Activated CD8-positive, alpha-beta T cell treated with anti-CD3 and anti-CD28 coated beads for 36 hours (primary cell): ENCODE measurements at regions not wholly inside any gene's neighbourhood (a gene's known extent, or its start where the extent isn't known, plus 50 kb on each side); places are given as distances from the start of the nearest gene placed in this dataset.

Source experiments
- ATAC-seq: fragments of 200-7000 bp; cut with Tn5 transposase; one replicate; pipeline ENCODE4 v1.10.0; 2021; ENCODE audit warnings: mild to moderate bottlenecking, moderate library complexity
- CTCF ChIA-PET: fragments of 350-600 bp; sonication (Branson Sonifier 250); formaldehyde crosslinking; loops from one replicate; lab custom pipeline; 2021; ENCODE audit warnings: antibody characterized with exemption; lab: Charles Lee
- POLR2A ChIA-PET: fragments of 350-600 bp; sonication (Branson Sonifier 250); formaldehyde crosslinking; loops from one replicate; lab custom pipeline; 2021; ENCODE audit warnings: antibody characterized with exemption; lab: Charles Lee
- DNase-seq: peaks from one replicate; pipeline ENCODE4 v3.0.0-alpha.2; 2020
- H3K27ac Mint-ChIP-seq: one replicate; pipeline ENCODE4 v1.8.0; 2021; ENCODE audit warnings: mild to moderate bottlenecking, mixed read lengths
- H3K27me3 Mint-ChIP-seq: one replicate; pipeline ENCODE4 v1.8.0; 2021; ENCODE audit warnings: mixed read lengths
- H3K36me3 Mint-ChIP-seq: one replicate; pipeline ENCODE4 v1.8.0; 2021; ENCODE audit warnings: low read depth, mixed read lengths
- H3K4me1 Mint-ChIP-seq: one replicate; pipeline ENCODE4 v1.8.0; 2021; ENCODE audit warnings: low read depth, mixed read lengths
- H3K4me3 Mint-ChIP-seq: one replicate; pipeline ENCODE4 v1.8.0; 2021; ENCODE audit warnings: mild to moderate bottlenecking, moderate library complexity, mixed read lengths
- H3K9me3 Mint-ChIP-seq: one replicate; pipeline ENCODE4 v1.8.0; 2021; ENCODE audit warnings: mixed read lengths
- CTCF ChIP-seq: fragments of 200-600 bp; IDR thresholded peaks from one replicate; pipeline ENCODE4 v1.8.0; 2022; ENCODE audit warnings: antibody characterized with exemption, mild to moderate bottlenecking
- intact Hi-C: fragments of 100-400 bp; cut with micrococcal nuclease; formaldehyde crosslinking; loops from one replicate; pipeline ENCODE4 v1.10.0; 2022

DNA sequence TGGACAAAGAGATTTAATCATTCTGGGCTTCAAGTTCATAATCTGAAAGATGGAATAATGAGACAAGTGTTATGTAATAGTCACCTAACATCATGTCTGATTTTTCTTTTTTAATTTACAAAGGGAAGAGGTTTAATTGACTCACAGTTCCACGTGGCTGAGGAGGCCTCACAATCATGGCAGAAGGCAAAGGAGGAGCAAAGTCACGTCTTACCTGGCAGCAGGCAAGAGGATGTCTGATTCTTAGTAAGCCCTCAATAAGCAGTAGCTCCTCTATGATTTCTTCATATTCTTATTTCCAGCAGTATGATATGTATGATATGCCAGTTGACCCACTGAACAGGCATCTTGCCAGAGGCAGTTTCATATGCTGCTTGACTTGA lies 152.7 kb downstream of the S1PR1 start:
- Mint-ChIP-seq H3K27me3 (no peaks in the 10 kb centered on the region), H3K9me3 (no peaks in the 10 kb centered on the region), H3K4me3 (no peak overlapping the region), H3K4me1 (peaks cover 10% of the 10 kb centered on the region), H3K27ac (peak overlapping the region; percentile 65), H3K36me3 (no peaks in the 10 kb centered on the region)
- POLR2A ChIA-PET = interaction anchor here (0.6 kb wide), 1 partner anchor 1476 kb away, joined by 3 read pairs; no protein-coding TSS in a partner anchor
- ATAC-seq = peak; percentile 44
- DNase-seq = no peak
- intact Hi-C loops = no loop called here
- no peak for TF ChIP-seq CTCF
- CTCF ChIA-PET = interaction anchor here (1.0 kb wide), 1 partner anchor 80 kb away, joined by 3 read pairs; no protein-coding TSS in a partner anchor

DNA sequence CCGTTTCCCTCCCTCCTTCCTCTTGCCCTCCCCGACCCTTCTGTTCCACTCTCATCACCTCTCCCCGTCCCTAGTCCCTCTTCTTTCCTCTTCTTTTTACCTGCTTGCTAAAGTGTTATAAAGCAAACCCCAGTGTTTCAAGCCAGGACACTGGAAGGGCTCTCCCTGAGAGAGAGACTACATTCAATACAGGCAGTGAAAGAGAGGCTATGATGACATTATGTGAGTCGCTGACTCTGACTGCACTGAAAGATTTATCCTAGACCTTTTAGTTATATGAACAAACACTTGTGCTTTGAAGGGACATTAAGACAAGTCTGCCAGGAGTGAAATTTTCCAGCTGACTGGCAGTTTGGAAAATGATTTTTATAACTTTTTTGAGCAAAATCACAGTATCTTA lies 155.7 kb downstream of the S1PR1 start:
- POLR2A ChIA-PET = no interaction called here
- H3K4me3 Mint-ChIP-seq = no peak overlapping the region
- peaks cover 10% of the 10 kb centered on the region for H3K4me1 Mint-ChIP-seq
- H3K9me3 Mint-ChIP-seq = no peaks in the 10 kb centered on the region
- DNase-seq = no peak
- TF ChIP-seq CTCF = no peak
- H3K36me3 Mint-ChIP-seq = no peaks in the 10 kb centered on the region
- no peak for ATAC-seq
- CTCF ChIA-PET = no interaction called here
- intact Hi-C loops = no loop called here
- no peak overlapping the region for H3K27ac Mint-ChIP-seq
- peaks cover 3% of the 10 kb centered on the region for H3K27me3 Mint-ChIP-seq

DNA sequence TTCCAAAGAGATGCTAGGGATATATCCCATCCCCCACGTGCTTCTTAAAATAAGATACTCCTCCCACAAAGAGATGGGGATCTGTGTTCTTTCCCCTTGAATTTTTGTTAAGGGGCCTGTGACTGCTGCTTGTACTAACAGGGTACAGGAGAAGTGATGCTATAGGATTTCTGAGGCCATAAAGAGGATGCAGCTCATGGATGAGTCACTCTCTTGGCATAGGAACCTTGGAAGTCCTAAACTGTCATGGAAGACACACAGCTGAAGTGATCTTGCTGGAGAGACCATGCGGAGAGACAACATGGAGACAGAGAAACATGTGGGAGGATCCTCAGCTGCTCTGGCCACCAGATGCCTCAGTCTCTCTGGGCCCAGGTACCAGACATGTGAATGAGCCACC lies 157.2 kb downstream of the S1PR1 start:
- Mint-ChIP-seq H3K4me3 (no peak overlapping the region), H3K9me3 (no peaks in the 10 kb centered on the region), H3K27ac (no peak overlapping the region), H3K4me1 (peaks cover 6% of the 10 kb centered on the region), H3K27me3 (peaks cover 3% of the 10 kb centered on the region), H3K36me3 (no peaks in the 10 kb centered on the region)
- intact Hi-C loops = no loop called here
- ChIA-PET POLR2A (no interaction called here), CTCF (interaction anchor here (0.8 to 1.4 kb wide), 2 partner anchors 81 to 85 kb away, joined by 3 to 4 read pairs; no protein-coding TSS in a partner anchor)
- no peak for ATAC-seq
- DNase-seq = no peak
- no peak for TF ChIP-seq CTCF

- intact Hi-C loops = no loop called here
- H3K4me1 Mint-ChIP-seq = no peaks in the 10 kb centered on the region
- H3K9me3 Mint-ChIP-seq = no peaks in the 10 kb centered on the region
- no peak overlapping the region for H3K4me3 Mint-ChIP-seq
- H3K27me3 Mint-ChIP-seq = peaks cover 3% of the 10 kb centered on the region
- no peak overlapping the region for H3K27ac Mint-ChIP-seq
- ATAC-seq (no peak), DNase-seq (no peak)
- no peaks in the 10 kb centered on the region for H3K36me3 Mint-ChIP-seq
- no peak for TF ChIP-seq CTCF
- CTCF ChIA-PET = no interaction called here
- POLR2A ChIA-PET = interaction anchor here (0.6 kb wide), 1 partner anchor 536 kb away, joined by 3 read pairs; no protein-coding TSS in a partner anchor
Observed at GRCh38 chr1:101399222-101399621, 162.4 kb downstream of the S1PR1 start.

DNA sequence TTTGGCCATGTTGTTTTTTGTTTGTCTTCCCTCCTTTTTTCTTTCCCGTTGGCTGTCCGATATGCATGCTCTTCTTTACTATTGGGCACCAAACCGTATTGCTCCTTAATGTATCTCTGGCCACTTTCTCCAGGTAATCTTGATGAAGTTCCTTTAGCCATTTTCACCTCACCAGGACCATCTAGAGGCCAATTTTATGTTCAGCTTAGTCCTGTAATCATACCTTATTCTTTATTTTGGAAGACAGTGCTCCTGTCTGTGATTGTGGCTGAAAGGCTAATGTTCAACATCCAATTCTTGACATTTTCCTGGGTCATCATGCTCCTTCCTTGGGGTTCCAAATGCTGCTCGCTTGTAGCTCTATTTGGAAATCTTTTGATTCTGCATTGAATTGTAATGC lies 169.5 kb downstream of the S1PR1 start:
- ChIA-PET POLR2A (no interaction called here), CTCF (no interaction called here)
- TF ChIP-seq CTCF = no peak
- peaks cover 21% of the 10 kb centered on the region for H3K4me1 Mint-ChIP-seq
- no peaks in the 10 kb centered on the region for H3K36me3 Mint-ChIP-seq
- peaks cover 2% of the 10 kb centered on the region for H3K27me3 Mint-ChIP-seq
- no peak overlapping the region for H3K27ac Mint-ChIP-seq
- intact Hi-C loops = no loop called here
- H3K4me3 Mint-ChIP-seq = no peak overlapping the region
- no peaks in the 10 kb centered on the region for H3K9me3 Mint-ChIP-seq
- DNase-seq (no peak), ATAC-seq (no peak)
